CMK (cell line): ENCODE measurements at regions not wholly inside any gene's neighbourhood (a gene's known extent, or its start where the extent isn't known, plus 50 kb on each side); places are given as distances from the start of the nearest gene placed in this dataset.

Experiments used
- DNase-seq: peaks from one replicate; pipeline ENCODE4 v3.0.0-alpha.2; 2010; ENCODE audit warnings: low read depth

DNA sequence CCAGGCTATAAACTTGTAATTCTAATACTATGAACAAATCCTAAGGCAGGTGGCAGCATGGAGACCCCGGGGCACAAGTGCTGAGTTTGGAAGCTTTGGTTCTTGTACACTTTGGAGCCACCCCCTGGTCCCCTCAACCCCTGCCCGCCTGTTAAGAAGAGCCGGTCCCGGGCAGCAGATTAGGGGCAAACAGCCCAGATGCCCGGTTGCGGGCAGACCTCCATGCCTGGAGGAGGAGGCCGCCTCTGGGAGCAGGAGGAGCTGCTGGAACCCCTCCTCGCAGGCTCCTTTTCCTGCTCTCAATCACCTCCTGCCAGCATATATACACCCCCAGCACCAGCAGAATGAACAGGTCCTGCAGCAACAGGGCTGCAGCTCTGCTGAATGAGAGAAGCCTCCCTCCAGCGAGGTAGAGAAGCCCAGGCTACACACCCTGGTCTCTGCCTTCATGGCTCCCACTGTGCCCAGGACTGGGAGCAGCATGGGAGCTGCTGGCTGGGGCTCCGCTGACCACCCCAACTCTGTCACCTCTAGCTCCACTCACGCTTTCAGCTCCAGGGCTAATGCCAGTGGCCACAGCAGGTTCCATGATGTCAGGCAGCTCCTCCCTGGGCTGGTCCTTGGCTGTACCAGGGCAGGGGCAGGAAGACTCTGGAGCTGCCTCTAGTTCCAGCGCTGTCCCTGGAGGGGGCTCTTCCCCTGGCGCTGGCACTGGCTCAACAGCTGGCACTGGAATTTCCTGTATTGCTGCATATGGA, 1713.5 kb upstream of the ACO1 start:
- DNase-seq: no peak

GRCh38 chr9:30673132-30673531, 1711.3 kb upstream of the ACO1 start:
- DNase-seq: no peak

DNA sequence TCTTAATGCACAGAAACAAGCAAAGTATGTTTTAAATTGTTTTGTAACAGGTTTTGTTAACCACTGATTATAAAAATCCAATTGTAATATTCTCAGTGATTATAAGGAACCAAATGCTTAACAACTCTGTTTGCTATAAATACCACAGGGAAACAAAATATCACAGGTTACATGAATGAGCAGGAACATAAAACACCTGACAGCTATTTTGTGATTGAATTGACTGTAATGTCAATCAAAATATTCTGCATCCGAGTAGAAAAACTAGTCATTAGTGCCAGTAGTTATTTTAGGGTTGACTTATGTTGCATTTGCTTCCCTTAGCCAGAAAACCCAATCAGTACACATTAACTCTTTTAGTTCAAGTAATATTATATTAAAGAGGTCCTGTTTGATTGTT, 1707.8 kb upstream of the ACO1 start:
- DNase-seq: no peak

- no peak for DNase-seq
Observed at GRCh38 chr9:30677221-30677620, 1707.2 kb upstream of the ACO1 start.

DNA sequence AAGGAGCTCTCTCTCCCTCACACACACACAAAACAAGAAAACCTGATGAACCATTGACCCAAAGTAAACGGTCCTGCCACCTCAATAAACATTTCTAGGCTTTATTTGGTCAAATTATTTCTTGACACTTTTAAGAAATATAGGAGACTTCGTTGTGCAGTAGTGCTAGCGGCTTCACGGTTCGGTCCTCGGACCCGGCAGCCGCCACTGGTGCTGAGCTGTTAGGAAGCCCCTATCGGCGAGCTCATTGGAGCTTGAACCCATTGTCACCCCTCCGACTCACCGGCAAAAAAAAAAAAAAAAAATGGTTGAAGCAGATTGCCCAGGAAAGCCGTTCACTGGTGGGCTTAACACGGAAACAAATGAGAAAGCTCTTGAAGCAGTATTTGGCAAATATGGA, 1695.6 kb upstream of the ACO1 start:
- DNase-seq: no peak

DNA sequence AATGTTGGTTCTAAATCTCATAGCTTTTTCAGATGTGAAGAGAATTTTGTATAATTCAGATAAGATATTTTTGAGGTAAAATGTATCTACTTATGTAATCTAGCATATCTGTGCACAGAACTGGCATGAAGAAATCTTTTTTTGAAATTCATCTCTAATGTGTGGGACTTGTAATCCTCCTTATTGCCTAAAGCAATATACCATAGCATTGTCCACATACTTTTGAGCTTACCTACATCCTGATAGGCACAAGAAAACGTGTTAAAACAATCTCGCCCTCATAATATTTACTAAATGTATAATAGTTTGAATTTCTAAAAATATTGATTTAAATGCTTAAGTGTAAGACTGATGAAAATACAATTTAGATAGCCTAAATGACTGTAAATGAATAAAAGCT, 1686.5 kb upstream of the ACO1 start:
- no peak for DNase-seq

DNA sequence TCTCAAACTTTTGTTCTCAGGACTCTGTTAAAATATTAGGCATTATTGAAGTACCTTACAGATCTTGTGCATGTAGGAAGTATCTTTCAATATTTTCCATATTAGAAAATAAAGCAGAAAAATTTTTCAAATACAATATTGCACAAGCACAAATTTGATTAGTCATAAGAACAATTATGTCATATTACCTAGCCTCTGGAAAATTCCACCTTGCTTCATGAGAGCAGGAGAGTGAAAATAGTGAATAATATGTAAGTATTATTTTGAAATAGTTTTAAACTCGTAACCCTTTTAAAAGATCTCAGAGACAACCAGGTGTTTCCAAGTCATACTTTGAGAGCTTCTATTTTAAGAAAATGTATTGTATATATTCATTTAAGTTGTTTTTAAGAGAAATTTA, 1672.9 kb upstream of the ACO1 start:
- no peak for DNase-seq

- no peak for DNase-seq
Observed at GRCh38 chr9:30713243-30713642, 1671.2 kb upstream of the ACO1 start.

DNA sequence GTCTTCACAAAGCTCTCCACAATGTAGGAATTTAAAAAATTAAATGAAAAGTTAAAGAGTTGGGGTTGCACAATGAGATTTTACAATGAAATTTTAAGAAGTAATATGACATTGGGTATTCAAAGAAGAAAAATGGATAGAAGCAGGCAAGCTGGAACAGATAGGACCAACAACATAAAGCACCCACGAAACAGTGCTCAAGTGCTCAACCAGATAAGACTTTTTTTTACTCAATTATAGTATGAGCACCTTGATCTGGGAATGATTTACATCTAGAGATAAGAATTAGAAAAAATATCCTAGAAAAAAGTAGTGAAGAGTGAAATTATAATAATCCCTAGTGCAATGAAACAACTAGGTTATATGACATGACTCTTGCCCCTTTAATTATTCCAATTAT, 1670.1 kb upstream of the ACO1 start:
- DNase-seq: no peak

DNA sequence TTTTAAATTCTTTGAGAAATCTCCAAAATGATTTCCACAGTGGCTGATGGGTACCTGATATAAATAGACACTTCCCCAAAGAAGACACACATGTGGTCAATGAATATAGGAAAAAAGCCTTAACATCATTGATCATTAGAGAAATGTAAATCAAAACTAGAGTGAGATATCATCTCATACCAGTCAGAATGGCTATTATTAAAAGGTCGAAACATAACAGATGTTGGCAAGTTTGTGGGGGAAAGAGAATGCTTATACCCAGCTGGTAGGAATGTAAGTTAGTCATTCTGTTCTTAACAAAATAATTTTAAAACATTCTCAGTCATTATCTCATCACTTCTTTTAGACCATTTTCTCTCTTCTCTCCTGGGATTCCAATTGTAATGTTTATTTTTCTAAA, 1666.0 kb upstream of the ACO1 start:
- no peak for DNase-seq

DNA sequence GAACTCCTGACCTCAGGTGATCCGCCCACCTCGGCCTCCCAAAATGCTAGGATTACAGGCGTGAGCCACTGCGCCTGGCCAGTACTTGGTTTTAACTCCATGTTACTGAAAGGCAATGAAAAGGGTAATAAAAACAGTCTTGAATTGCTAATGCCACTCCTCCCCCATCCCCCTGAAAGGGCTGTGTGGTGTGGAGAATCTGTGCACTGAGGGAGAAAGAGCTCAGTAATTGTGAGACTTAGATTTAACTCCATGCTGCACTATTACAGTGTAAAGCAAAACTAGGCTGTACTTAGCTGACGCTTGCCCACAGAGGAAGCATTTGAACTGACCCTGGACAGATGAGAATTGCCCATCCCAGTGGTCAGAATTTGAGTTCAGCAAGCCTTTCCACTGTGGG, 1662.4 kb upstream of the ACO1 start:
- DNase-seq: no peak

DNA sequence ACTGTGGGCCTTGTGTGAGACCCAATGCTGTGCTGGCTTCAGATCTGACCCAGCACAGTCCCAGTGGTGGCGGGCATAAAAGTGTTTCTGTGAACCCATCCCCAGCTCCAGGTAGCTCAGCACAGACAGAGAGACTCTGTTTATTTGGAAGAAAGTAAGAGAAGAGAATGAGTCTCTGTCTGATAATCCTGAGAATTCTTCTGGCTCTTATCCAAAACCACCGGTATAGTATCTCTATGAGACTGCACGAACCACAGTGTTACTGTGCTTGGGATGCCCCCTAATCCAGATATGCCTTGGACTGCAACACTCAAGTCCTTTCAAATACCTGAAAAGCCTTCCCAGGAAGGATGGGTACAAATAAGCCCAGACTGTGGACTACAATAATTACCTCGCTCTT, 1660.8 kb upstream of the ACO1 start:
- no peak for DNase-seq

DNA sequence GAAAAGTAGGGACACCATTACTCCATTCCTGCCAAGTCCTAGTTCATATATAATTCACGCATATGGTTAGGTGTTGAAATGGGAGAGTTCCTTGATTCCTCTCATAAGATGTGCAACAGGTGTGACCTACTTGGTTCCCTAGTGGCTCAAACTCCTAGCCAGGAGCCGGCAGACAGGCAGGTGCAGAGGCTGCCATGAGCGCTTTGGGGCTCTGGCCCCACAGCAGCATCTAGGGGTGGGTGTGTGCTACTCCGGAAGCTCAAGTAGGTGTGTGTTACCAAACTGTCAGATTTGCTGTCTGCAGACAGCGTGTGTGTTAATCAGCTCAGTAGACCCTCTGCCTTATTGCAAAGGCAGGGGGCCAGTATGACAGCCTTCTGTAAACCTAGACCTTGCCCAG, 1652.4 kb upstream of the ACO1 start:
- DNase-seq: no peak

GRCh38 chr9:30744871-30745270, 1639.6 kb upstream of the ACO1 start:
- DNase-seq: no peak

DNA sequence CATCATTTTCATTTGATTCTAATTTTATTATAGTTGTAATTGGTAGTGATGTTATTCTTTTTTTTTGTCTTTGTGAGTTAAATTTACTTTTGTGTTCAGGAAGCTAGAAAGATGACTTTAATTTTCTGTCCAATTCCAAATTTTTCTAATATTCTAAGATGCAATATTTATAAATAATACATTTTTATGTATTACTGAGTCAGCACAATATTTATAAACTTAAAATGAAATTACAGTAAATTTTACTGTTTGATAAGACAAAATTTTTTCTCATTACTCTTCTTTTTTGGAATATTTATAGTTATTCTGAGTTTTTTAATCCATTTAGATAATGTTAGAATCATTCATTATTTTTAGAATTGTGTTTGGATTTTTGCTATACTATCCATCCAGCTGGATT, 1637.9 kb upstream of the ACO1 start:
- DNase-seq: no peak

DNA sequence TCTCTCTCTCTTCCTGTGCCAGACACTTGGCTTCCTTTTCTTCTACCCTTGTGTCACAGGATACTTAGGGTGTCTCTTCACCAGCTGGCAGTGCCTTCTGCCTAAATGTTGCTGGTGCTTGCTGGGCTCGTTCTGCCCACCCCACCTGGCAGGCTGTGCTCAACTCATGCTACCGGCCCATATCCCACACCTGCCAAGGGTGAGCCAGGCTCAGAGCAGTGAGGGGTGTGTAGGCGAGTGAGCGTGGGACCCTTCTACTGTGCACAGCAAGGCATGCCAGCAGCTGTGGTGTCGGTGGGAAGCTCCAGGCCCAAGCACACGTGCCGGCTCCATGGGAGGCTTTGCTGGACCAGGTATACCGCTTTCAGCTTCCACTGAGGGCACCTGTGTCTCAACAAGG, 1626.7 kb upstream of the ACO1 start:
- no peak for DNase-seq

- no peak for DNase-seq
Observed at GRCh38 chr9:30758726-30759446, 1625.6 kb upstream of the ACO1 start.

DNA sequence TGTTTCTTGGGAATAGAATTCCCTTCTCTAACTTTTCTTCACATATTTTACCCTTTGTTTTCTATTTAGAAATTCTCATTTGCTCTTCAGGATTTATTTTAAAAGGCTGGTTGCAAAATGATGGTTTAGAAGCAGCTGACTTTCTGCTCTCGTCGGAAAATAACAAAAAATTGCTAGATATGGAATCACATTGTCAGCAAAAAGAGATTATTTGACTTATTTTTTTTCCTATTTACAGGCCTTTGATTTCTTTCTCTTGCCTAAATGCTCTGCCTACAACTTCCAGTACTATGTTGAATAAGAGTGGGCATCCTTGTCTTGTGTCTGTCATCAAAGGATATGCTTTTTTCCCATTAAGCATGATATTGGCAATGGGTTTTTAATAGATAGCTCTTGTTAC, 1619.1 kb upstream of the ACO1 start:
- no peak for DNase-seq

DNA sequence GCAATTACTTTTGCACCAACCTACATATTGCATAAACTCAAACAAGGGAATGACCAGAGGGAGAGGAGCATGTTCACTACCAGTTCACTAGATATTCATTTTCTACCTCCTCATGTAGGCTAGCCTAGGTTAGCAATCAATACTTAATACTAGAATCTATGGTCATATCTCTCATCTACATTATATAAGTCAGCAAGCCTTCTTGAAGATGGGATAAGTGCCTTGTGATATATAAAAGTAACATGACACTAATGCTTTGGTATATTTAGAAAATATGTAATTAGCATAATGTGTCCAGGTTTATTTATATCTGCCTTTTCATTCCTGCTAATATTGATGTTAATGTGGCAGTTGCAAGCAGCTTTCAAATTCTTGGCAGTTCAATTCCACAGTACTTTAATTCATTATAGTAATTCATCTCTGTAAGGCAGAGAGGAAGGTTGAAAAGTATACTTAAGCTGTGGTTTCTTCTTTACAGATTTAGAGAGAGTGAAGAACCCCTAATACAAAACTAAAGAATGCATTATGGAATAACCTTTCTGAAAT, 1613.2 kb upstream of the ACO1 start:
- no peak for DNase-seq

DNA sequence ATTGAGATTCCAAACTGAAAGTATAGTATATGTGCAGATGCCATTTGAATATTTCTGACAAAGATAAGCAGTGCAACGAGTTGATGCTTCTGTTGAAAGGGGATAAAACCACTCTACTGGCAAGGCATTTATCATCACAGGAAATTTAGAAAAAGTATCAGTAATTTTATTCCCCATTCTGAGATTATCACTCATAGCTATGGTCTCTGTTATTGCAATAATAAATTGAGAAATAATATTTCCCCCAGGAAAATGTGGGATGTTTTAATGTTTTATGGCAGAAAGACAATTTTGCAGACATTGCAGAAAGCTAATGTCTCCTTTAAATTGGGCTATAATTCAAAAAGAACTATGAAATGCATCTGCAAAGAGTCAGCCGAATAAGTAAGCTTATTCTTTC, 1612.7 kb upstream of the ACO1 start:
- no peak for DNase-seq

DNA sequence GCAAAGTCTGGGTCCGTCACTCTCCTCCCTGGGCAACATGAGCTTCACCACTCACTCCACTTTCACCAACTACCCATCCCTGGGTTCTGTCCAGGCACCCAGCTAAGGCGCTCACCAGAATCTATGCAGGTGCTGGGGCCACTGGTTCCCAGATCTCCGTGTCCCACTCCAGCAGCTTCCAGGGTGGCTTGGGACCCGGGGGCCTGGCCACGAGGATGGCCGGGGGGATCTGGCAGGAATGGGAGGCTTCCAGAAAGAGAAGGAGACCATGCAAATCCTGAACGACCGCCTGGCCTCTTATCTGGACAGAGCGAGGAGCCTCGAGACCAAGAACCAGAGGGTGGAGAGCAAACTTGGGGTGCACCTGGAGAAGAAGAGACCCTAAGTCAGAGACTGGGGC, 1611.0 kb upstream of the ACO1 start:
- no peak for DNase-seq

- DNase-seq: no peak
Observed at GRCh38 chr9:30774326-30774725, 1610.1 kb upstream of the ACO1 start.

DNA sequence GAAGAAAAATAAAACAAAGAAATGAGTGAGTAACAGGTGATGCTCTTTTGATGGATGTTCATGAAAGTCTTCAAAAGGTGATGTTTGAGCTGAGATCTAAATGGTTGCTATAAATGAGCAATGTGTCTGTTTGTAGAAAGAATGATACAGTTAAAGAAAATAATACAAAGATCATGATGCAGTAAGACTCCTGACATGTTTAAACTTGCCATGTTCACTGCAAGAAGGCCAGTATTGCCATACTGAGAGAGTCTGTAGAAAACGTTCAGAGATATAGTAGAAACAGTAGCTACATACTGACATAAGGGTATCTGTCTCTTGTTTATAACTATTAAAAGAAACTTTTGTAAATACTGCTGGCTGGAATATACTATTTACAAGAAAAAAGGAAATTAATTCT, 1609.2 kb upstream of the ACO1 start:
- no peak for DNase-seq

- no peak for DNase-seq
Observed at GRCh38 chr9:30796764-30797163, 1587.7 kb upstream of the ACO1 start.
